Activated T-cell treated with anti-CD3 and anti-CD28 coated beads for 48 hours (primary cell): ENCODE measurements at regions not wholly inside any gene's neighbourhood (a gene's known extent, or its start where the extent isn't known, plus 50 kb on each side); places are given as distances from the start of the nearest gene placed in this dataset.
"Not testable (repeated sequence)": the region's sequence is repeated elsewhere in the genome, so short reads cannot be mapped to it uniquely, and the experiment has no call there.

ENCODE experiments used
- DNase-seq: peaks from one replicate; pipeline ENCODE4 v3.0.0-alpha.2; 2020; ENCODE audit warnings: low read depth

- no peak for DNase-seq
Observed at GRCh38 chr10:85012305-85012704, 683.9 kb downstream of the CCSER2 start.

- no peak for DNase-seq
Observed at GRCh38 chr10:85026878-85027467, 698.6 kb downstream of the CCSER2 start.

- DNase-seq = no peak
Observed at GRCh38 chr10:85032981-85033380, 704.6 kb downstream of the CCSER2 start.

- no peak for DNase-seq
Observed at GRCh38 chr10:85036661-85037060, 708.3 kb downstream of the CCSER2 start.

GRCh38 chr10:85039311-85039710 lies 710.9 kb downstream of the CCSER2 start:
- no peak for DNase-seq

- DNase-seq = no peak
Observed at GRCh38 chr10:85043207-85043606, 714.8 kb downstream of the CCSER2 start.

GRCh38 chr10:85045046-85045445 lies 716.7 kb downstream of the CCSER2 start:
- no peak for DNase-seq

- no peak for DNase-seq
Observed at GRCh38 chr10:85047170-85047834, 718.9 kb downstream of the CCSER2 start.

- no peak for DNase-seq
Observed at GRCh38 chr10:85047979-85048378, 719.6 kb downstream of the CCSER2 start.

- DNase-seq = no peak
Observed at GRCh38 chr10:85048644-85049043, 720.3 kb downstream of the CCSER2 start.

GRCh38 chr10:85060944-85061343 lies 732.6 kb downstream of the CCSER2 start:
- DNase-seq = no peak

- no peak for DNase-seq
Observed at GRCh38 chr10:85061401-85061800, 733.0 kb downstream of the CCSER2 start.

GRCh38 chr10:85067955-85068354 lies 739.6 kb downstream of the CCSER2 start:
- DNase-seq = no peak

GRCh38 chr10:85080934-85081333 lies 752.5 kb downstream of the CCSER2 start:
- no peak for DNase-seq

GRCh38 chr10:85098835-85099521 lies 770.6 kb downstream of the CCSER2 start:
- DNase-seq = no peak

- DNase-seq = no peak
Observed at GRCh38 chr10:85100495-85100894, 772.1 kb downstream of the CCSER2 start.

- DNase-seq = no peak
Observed at GRCh38 chr10:85105614-85106255, 777.3 kb downstream of the CCSER2 start.

- DNase-seq = no peak
Observed at GRCh38 chr10:85111271-85111670, 782.9 kb downstream of the CCSER2 start.

GRCh38 chr10:85124603-85125051 lies 796.2 kb downstream of the CCSER2 start:
- no peak for DNase-seq

GRCh38 chr10:85137253-85137652 lies 808.9 kb downstream of the CCSER2 start:
- no peak for DNase-seq

GRCh38 chr10:85138046-85138445 lies 809.7 kb downstream of the CCSER2 start:
- no peak for DNase-seq

- no peak for DNase-seq
Observed at GRCh38 chr10:85139124-85139523, 810.7 kb downstream of the CCSER2 start.

- DNase-seq = not testable (repeated sequence)
Observed at GRCh38 chr10:85141520-85141919, 813.1 kb downstream of the CCSER2 start.
